WTC11 (cell line): ENCODE measurements at regions not wholly inside any gene's neighbourhood (a gene's known extent, or its start where the extent isn't known, plus 50 kb on each side); places are given as distances from the start of the nearest gene placed in this dataset.

Experiments used
- CTCF ChIP-seq: fragments of 200-600 bp; IDR thresholded peaks from 2 replicates; pipeline ENCODE4 v1.8.0; 2022; ENCODE audit warnings: antibody characterized with exemption
- JAZF1 ChIP-seq: fragments of 250-450 bp; sonication (Bioruptor Pico); IDR thresholded peaks from 2 replicates; pipeline ENCODE4 v1.9.0; 2021; ENCODE audit warnings: moderate library complexity, mild to moderate bottlenecking, inconsistent platforms
- TF ChIP-seq, protein P1 (sequence below): sonication (generic); formaldehyde crosslinking; IDR thresholded peaks from 2 replicates; pipeline ENCODE4 v1.8.0; 2022; ENCODE audit warnings: missing genetic modification reagents

- TF ChIP-seq, protein P1, sequence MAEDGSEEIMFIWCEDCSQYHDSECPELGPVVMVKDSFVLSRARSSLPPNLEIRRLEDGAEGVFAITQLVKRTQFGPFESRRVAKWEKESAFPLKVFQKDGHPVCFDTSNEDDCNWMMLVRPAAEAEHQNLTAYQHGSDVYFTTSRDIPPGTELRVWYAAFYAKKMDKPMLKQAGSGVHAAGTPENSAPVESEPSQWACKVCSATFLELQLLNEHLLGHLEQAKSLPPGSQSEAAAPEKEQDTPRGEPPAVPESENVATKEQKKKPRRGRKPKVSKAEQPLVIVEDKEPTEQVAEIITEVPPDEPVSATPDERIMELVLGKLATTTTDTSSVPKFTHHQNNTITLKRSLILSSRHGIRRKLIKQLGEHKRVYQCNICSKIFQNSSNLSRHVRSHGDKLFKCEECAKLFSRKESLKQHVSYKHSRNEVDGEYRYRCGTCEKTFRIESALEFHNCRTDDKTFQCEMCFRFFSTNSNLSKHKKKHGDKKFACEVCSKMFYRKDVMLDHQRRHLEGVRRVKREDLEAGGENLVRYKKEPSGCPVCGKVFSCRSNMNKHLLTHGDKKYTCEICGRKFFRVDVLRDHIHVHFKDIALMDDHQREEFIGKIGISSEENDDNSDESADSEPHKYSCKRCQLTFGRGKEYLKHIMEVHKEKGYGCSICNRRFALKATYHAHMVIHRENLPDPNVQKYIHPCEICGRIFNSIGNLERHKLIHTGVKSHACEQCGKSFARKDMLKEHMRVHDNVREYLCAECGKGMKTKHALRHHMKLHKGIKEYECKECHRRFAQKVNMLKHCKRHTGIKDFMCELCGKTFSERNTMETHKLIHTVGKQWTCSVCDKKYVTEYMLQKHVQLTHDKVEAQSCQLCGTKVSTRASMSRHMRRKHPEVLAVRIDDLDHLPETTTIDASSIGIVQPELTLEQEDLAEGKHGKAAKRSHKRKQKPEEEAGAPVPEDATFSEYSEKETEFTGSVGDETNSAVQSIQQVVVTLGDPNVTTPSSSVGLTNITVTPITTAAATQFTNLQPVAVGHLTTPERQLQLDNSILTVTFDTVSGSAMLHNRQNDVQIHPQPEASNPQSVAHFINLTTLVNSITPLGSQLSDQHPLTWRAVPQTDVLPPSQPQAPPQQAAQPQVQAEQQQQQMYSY = no peak
- TF ChIP-seq CTCF (no peak), JAZF1 (no peak)
Measured at GRCh38 chr11:34738237-34738636, 117.3 kb downstream of the EHF start.
